AML-193 (cell line): ENCODE measurements at regions not wholly inside any gene's neighbourhood (a gene's known extent, or its start where the extent isn't known, plus 50 kb on each side); places are given as distances from the start of the nearest gene placed in this dataset.
"Not testable (repeated sequence)": the region's sequence is repeated elsewhere in the genome, so short reads cannot be mapped to it uniquely, and the experiment has no call there.

ENCODE experiments used
- DNase-seq, 2 experiments: peaks; one replicate each; lab custom pipeline; 2025; lab: John Stamatoyannopoulos, UW

DNA sequence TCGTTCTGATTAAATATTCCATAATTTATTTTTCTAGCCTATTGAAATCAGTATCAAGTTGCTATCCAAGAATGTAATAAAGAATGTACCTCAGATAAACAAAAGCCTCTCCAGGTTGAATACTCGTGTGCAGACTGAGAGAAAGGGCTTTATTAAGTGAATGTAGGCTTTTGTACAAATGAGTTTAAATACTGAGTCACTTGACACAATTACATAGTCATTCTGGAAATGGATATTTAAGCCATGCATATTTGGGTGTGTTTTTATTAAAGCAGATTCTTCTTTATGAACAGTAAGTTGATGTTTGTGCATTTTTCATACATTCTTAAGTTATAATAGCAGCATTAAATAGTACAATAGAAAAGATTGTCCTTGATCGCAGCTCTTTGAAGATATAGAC lies 139.8 kb upstream of the GK2 start:
- no peak for DNase-seq

DNA sequence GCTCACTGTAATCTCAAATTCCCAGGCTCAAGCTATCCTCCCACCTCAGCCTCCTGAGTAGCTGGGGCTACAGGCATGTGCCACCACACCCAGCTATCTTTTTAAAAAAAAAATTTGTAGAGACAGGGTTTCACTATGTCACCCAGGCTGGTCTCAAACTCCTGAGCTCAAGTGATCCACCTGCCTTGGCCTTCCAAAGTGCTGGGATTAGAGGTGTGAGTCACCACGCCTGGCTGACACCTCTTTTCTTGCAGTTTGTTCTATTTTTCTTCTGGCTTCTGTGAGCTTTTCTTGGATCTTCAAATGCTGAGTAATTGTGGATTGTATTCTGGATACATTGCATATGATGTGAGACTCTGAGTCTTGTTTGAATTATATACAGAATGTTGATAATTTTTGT lies 137.3 kb upstream of the GK2 start:
- DNase-seq, result not testable (repeated sequence)

- no peak for DNase-seq
Observed at GRCh38 chr4:79540143-79540542, 132.1 kb upstream of the GK2 start.

DNA sequence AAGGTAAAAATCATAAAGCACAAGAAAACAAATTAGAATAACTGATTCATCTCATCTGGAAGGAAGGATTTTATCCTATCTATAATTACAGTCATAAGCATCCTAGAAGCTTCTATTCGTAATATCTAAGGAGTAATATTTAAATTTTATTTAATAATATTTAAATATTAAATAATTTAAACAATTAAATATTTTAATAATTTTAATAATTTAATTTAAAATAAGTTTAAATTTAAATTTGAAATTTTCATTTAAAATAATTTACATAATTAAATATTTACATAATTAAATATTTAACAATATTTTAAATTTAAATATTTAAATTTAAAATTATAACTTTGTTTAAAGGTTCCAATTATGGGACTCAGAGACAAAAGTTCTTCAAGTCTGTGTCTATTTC lies 127.5 kb upstream of the GK2 start:
- no peak for DNase-seq

- DNase-seq, result no peak
Observed at GRCh38 chr4:79528241-79528706, 120.2 kb upstream of the GK2 start.

DNA sequence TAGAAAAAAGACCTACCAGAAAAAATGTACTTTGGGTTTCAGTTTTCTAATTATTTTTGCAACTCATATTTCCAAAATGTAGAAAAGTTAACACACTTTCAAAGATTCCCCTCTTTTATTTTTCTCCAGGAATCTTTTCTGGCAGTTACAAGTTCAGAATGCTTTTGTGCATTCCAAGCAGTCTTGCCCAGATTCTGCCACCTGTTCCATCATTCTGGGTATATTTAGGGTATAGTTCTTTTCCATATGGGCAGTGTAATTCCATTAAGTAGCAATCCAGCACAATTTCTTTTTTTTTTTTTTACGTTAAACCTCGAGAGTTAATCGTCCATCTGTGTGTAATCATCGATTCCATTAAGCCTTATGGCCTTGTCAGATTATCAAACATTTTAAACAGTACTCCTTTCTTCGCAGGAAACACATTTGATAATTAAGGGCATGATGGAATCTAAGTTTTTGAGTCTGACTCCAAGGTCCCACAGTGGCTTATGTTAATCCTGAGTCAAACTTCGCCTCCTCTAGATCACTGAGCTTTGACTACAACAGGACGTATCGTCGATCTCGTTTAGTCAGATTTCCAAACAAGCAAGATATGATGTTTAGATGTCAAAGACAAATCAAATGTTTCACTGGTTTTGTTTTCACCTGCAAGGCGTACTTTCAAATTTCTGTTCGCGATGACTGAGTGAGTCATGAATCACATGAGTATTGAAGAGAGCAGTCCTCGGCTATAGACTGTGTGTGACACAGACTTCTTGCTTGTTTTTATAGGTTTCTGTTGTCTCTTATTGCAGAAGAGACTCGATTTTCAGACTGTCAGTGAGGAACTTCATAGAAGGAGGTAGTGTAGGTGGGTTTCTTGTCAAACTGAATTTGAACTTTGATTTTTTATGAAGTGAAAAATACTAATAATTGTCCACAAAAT lies 118.9 kb upstream of the GK2 start:
- no peak for DNase-seq

GRCh38 chr4:79516114-79516513 lies 108.1 kb upstream of the GK2 start:
- no peak for DNase-seq

- no peak for DNase-seq
Observed at GRCh38 chr4:79514621-79515329, 106.7 kb upstream of the GK2 start.

- no peak for DNase-seq
Observed at GRCh38 chr4:79513576-79513975, 105.5 kb upstream of the GK2 start.

GRCh38 chr4:79512363-79512762 lies 104.3 kb upstream of the GK2 start:
- no peak for DNase-seq

GRCh38 chr4:79502081-79502480 lies 94.1 kb upstream of the GK2 start:
- no peak for DNase-seq

DNA sequence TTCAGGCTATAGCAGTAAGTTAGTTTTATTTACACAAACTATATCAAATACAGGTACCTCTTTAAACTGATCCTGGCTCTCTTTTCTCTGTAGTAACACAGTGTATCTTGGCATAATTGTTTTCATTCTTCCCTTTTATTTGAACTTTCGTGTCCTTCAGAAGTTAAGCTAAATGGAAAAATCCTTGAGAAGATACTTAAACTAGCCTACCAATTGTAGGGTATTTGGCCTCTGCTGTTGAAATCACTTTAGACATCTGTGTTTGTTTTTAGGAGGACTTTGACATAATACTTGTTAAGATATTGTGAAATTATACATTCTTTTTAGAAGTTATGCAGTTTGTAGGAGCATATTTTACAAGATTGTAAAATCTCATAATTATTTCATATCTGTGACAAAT lies 90.3 kb upstream of the GK2 start:
- DNase-seq, result no peak

- DNase-seq, result no peak
Observed at GRCh38 chr4:79497001-79497400, 89.0 kb upstream of the GK2 start.

- no peak for DNase-seq
Observed at GRCh38 chr4:79495447-79495846, 87.4 kb upstream of the GK2 start.

- no peak for DNase-seq
Observed at GRCh38 chr4:79492148-79492547, 84.1 kb upstream of the GK2 start.

GRCh38 chr4:79489506-79489905 lies 81.5 kb upstream of the GK2 start:
- no peak for DNase-seq

DNA sequence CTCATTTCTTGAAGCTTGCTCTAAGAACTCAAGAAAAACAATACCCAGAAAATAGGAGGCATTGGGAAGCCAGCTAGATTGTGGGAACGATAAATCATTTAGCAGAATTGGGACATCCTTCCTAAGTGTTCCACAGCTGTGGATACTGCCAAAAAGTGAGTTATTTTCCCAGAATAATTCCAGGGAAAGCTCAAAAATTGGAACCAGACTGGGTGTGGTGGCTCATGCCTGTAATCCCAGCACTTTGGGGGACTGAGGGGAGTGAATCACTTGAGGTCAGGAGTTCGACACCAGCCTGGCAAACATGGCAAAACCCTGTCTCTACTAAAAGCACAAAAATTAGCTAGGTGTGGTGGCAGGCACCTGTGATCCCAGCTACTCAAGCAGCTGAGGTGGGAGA lies 68.2 kb upstream of the GK2 start:
- no peak for DNase-seq

DNA sequence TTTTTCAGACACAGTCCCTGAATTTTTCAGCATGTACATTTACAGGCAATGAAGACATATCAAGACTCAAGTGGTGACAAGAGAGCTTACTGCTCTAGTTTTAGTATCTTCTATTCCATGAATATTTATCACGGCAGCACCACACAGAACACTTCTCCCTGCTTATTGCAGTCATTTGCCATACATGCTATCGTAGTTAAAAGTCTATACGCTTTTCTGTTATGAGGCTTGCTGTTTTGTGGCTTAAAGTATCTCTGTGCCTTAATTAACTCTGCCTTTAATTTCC lies 65.4 kb upstream of the GK2 start:
- DNase-seq, result no peak

DNA sequence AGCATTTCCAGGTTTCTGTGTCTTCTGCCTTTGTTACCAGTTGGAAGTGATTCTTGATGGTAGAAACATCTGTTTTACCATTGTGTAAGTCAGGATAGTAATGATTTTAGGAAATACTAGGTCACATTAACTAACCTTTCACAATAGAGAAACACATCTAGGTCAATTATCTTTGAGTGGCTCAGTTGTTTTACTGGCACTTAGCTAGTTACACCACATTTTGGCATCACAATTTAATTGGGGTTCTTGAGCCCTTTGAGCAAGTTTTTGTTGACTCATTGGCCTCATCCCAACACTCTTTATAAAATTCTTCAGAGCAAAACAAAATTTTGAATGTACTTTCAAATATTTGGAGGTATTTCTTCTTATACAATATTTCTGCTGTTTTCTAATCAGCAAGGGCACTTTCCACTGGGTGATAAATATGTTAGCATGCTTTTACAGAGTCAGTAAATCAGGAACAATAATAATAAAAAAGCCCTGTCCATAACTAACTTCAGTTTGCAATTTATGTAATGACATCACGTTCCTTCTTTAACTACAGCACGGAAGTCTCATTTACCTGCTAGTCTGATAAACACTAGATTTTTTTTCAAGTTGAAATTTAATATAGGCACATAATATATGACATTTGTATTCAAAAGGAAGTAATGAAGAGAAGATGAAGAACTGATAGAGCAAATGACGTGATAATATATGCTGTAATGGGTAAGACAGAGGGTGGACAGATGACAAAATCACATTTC lies 64.8 kb upstream of the GK2 start:
- no peak for DNase-seq

DNA sequence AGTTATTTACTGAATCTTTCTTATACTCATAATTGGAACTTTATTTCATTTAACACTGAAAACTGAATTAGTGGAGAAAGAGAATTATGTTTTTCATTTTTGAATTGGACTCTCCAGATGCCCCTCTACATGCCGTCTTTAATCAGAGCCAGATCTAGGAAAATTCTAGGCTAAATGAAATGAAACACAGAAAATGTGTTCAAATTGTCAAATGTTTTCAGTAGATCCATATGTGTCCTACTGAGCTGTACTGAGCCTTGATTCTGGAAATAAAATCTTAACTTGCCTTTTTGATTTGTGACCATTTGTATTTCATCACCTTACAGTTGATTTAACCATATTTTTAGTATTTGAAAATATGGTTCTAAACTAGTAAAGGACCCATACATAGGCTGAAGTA lies 64.0 kb upstream of the GK2 start:
- DNase-seq, result no peak

- DNase-seq, result no peak
Observed at GRCh38 chr4:79471309-79471708, 63.3 kb upstream of the GK2 start.

- DNase-seq, result no peak
Observed at GRCh38 chr4:79467246-79467932, 59.4 kb upstream of the GK2 start.
